Stimulated activated CD4-positive, alpha-beta T cell treated with anti-CD3 and anti-CD28 coated beads, TNF-alpha, amount 100 ng/mL, for 48 hours (primary cell): ENCODE measurements at regions not wholly inside any gene's neighbourhood (a gene's known extent, or its start where the extent isn't known, plus 50 kb on each side); places are given as distances from the start of the nearest gene placed in this dataset.

Experiments
- DNase-seq, 3 donors: peaks; one replicate each; pipeline ENCODE4 v3.0.0-alpha.2; 2020; ENCODE audit warnings: low read depth in 3 of 3

GRCh38 chr12:127253797-127254327, 1013.1 kb upstream of the TMEM132C start:
- no peak for DNase-seq

- no peak for DNase-seq
Observed at GRCh38 chr12:127254420-127254955, 1012.5 kb upstream of the TMEM132C start.

DNA sequence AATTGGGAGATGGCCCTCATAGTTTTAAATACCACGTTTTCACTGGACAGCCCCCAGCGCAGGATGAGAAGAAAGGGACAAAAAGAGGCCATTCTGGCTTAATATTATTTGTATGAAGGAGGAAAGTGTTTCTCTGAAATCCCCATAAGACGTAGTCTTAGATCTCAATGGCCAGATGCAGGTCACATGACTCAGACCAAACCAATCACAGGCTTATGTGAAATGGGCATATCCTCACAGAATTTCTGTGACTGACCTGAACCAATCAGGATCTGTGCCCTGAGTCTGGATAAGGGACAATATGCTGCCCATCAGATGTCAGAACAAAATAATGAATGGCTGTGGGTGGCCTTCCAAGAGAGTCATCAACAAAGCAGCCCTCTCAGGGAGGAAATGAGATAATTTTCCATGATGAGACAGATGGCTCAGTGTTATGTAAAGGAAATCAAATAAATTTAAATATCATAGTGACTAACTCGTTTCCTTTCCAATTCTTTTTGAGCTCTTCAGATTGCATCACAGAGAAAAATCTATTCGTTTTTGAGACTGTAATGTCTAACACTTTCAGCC, 1009.5 kb upstream of the TMEM132C start:
- DNase-seq = no peak

DNA sequence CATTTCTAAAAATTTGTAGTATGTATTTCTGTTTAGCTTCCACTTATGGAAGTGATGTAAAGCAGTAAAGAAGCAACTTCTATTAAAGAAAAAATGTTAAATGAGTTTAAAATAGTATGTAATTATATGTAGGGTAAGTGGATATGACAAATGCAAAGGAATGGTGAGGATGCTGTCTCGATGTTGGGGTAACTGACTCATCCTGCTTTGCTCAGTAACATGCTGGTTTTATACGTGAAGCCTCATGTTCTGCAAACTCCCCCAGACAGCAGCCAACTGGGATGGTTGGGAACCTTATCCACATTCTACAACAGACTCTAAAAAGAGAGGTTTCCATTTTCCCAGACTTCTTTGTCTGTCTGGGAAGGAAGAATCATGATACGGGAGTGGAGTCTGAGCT, 1006.4 kb upstream of the TMEM132C start:
- DNase-seq = no peak

- no peak for DNase-seq
Observed at GRCh38 chr12:127260999-127261398, 1006.0 kb upstream of the TMEM132C start.

GRCh38 chr12:127262615-127263014, 1004.4 kb upstream of the TMEM132C start:
- no peak for DNase-seq

DNA sequence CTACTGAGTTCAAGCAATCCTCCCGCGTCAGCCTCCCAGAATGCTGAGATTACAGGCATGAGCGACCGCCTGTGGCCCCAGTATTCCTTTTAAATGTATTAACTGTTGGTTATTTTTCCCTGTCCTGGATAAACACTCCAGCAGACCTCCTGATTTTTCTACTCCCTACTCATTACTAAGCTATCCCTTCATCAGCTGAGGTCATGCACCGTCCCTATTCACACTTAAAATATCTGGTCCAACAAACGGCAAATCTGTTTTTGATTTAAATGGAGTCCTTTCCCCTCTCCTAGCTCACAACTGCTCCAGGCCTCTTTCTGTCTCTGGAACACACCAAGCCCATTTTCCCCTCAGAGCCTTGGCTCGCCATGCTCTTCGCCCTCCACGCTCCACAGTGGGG, 1003.3 kb upstream of the TMEM132C start:
- DNase-seq = no peak

GRCh38 chr12:127267128-127267527, 999.8 kb upstream of the TMEM132C start:
- DNase-seq = no peak

DNA sequence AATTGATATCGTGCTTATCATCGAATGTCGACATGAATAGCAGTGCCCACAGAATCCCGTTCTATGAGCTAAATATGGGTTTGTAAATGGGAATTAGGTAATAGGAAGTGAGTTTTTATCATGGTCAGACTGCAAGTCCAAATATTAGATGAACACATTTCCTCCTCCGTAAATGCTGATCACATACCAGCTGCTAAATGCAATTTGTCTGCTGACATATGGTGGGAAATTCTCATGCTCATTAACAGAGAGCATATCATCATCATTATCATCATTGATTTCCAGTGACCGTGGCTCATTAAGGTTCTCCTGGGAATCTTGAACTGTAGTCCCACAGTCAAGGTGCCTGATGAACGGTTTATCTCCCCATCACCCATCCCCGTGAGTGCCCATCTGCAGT, 998.8 kb upstream of the TMEM132C start:
- no peak for DNase-seq

- DNase-seq = no peak
Observed at GRCh38 chr12:127268706-127269425, 998.1 kb upstream of the TMEM132C start.

GRCh38 chr12:127270193-127270592, 996.8 kb upstream of the TMEM132C start:
- DNase-seq = no peak

GRCh38 chr12:127271776-127272175, 995.2 kb upstream of the TMEM132C start:
- DNase-seq = no peak

DNA sequence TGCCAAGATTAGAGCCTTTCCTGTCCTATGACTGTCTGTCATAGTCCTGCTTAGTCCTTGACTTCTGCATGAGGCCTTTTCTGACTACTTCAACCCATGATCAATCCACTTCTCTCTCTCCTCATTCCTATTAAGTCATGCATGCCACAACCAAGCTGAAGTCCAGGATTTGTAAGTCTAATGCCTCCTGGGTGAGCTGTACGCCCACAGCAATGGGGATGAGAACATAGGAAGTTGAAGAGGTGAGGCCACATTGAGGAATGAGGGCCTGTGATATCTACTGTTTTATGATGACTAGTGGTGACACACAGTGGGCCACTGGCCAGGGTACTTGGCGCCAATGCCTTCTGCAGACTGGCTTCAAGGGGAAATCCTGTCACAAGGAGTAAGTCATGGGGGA, 994.1 kb upstream of the TMEM132C start:
- DNase-seq = no peak

- no peak for DNase-seq
Observed at GRCh38 chr12:127273626-127274025, 993.3 kb upstream of the TMEM132C start.

DNA sequence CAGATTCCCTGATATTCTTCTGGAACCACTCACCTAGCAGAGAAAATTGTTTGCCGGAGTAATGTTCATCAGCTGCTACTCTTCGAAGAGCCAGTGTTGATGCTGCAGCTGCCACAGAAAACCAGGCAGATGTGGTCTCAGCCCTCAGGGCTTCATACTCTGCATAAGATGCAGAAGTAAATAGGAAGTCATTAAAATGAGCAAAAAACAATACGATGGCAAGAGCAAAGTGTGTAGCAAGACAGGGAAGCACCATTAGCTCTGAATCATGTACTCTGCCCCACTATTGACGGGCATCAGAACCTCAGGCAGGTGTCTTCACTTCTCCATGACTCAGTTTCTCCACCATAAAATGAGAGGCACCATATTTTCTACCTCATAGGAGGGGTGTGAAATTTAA, 991.6 kb upstream of the TMEM132C start:
- DNase-seq = no peak

- no peak for DNase-seq
Observed at GRCh38 chr12:127277882-127278281, 989.1 kb upstream of the TMEM132C start.

GRCh38 chr12:127278351-127278750, 988.6 kb upstream of the TMEM132C start:
- DNase-seq = no peak

GRCh38 chr12:127280393-127281275, 986.3 kb upstream of the TMEM132C start:
- DNase-seq = peak; percentile 53 to 66 (median 59)

DNA sequence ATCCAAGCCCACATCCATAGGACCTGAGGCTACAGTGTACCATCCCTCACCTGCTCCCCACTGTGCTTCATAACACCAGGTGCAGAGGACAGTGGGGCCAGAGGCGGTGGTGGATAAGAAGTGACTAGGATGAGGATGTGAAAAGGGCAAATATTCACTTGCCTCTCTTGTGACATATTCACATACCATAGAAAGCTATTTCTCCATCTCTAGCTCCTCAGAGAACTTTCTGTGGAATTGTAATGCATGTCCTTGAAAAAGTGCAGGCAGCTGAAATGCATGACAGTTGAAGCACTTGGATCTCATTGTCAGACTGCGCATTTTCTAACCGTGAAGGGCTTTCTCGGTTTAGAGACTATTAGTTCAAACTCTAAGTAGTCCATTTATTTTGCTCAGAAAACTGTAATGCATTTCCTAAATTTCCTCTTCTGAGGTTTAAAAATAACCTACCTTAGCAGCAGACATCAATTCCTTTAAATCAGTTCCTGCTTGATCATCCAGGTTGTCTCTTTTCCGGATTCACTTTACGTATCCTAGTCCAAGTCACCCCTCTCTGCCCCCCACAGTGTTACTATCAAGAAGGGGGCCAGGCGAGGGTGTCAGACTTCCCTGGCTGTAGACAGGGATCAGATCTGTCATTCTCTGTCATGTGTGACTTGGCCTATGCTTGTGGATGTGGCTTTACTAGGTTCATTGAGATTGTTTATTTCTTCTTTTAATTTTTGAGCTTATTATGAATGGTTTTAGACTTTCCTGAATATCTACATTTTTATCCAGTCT, 984.0 kb upstream of the TMEM132C start:
- no peak for DNase-seq

- DNase-seq = no peak
Observed at GRCh38 chr12:127284021-127284420, 982.9 kb upstream of the TMEM132C start.

DNA sequence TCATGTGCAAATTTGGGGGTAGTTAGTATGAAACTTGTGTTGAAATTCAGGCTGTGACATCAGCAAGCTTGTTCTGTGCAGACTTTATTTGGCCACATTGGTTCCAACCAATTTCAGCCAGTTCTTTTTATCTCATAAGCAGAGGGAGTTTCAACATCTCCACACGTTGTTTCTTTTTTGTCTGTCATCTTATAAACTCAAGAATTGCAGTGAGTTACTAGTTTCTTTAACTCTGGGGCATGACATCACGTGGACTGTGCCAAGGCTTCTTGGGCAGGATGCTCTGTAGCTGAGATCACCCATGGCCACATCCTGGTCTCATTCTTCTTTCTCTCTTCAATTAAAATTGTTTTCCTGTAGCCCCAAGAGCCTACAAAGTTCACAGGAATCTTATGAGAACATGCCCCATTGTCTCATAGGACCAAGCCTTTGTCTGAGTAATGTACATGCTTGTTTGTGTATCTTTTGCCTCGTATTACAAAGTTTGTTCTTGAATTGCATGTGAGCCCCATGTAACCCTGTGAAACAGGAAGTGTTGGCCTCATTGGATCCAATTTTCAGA, 982.0 kb upstream of the TMEM132C start:
- no peak for DNase-seq
